ENCODE measurements at regions not wholly inside any gene's neighbourhood (a gene's known extent, or its start where the extent isn't known, plus 50 kb on each side); places are given as distances from the start of the nearest gene placed in this dataset.

DNA sequence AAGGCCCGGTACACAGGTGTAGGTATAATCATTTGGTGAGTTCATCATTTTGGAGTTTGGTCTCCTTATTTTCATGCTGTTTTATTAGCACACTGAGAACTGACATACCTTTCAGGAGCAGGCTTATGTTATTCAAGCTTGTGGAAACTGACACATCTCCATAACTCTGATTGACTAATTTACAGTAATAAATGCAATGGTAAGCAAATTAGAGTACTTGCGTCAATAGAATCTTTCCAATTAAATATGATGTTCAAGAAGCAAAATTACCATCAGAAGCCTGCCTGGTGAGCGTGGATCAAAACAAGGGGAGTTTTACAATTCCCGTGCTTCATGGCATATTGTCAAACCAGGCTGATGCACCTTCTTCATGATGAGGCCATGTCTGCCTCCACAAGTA lies 210.7 kb upstream of the GPRIN3 start:
- CTCF ChIA-PET = interaction anchor here (1.0 kb wide), 1 partner anchor 12 kb away, joined by 3 read pairs; no protein-coding TSS in a partner anchor
- Histone ChIP-seq H3K9ac (ENCODE audit: low read length) (no peak overlapping the region), H3K4me3 (ENCODE audit: control extremely low read depth in 1 of 5, extremely low read depth in 1 of 5, insufficient read depth in 1 of 5, low read depth in 2 of 5, low read length in 4 of 5) (no peak overlapping the region), H3K27ac (ENCODE audit: low read length in 2 of 2) (no peak overlapping the region), H3K27me3 (replicated peaks in 1 of 4; ENCODE audit: control extremely low read depth in 1 of 4, control insufficient read depth in 3 of 4, insufficient read depth in 4 of 4, low read length in 3 of 4) (no peaks in the 10 kb centered on the region), H3K36me3 (replicated peaks in 1 of 2; ENCODE audit: control extremely low read depth in 1 of 2, control insufficient read depth in 1 of 2, extremely low read depth in 1 of 2, insufficient read depth in 2 of 2, low read length in 1 of 2) (no peaks in the 10 kb centered on the region), H3K4me1 (ENCODE audit: control insufficient read depth in 2 of 2, insufficient read depth in 2 of 2, low read length in 2 of 2) (no peaks in the 10 kb centered on the region), H4K20me1 (ENCODE audit: control insufficient read depth, insufficient read depth, low read length, poor library complexity, severe bottlenecking) (no peaks in the 10 kb centered on the region), H2AFZ (ENCODE audit: insufficient read depth, low read depth, low read length, poor library complexity, severe bottlenecking) (no peak overlapping the region), H3K4me2 (replicated peaks; ENCODE audit: low read depth, low read length, poor library complexity, severe bottlenecking) (no peak overlapping the region), H3K9me3 (ENCODE audit: control extremely low read depth in 1 of 3, control insufficient read depth in 2 of 3, insufficient read depth in 1 of 3, low read length in 2 of 3) (no peaks in the 10 kb centered on the region), H3K79me2 (ENCODE audit: control insufficient read depth, insufficient read depth, low read length) (no peaks in the 10 kb centered on the region)
- Mint-ChIP-seq H3K27ac (no peak overlapping the region), H3K27me3 (peaks cover 9% of the 10 kb centered on the region), H3K4me3 (no peak overlapping the region), H3K4me1 (no peaks in the 10 kb centered on the region), H3K9me3 (ENCODE audit: insufficient read depth) (no peaks in the 10 kb centered on the region)
- DNase-seq (no peak), ATAC-seq (ENCODE audit: low read depth) (no peak)
- POLR2A ChIA-PET = no interaction called here
- TF ChIP-seq, protein P1, sequence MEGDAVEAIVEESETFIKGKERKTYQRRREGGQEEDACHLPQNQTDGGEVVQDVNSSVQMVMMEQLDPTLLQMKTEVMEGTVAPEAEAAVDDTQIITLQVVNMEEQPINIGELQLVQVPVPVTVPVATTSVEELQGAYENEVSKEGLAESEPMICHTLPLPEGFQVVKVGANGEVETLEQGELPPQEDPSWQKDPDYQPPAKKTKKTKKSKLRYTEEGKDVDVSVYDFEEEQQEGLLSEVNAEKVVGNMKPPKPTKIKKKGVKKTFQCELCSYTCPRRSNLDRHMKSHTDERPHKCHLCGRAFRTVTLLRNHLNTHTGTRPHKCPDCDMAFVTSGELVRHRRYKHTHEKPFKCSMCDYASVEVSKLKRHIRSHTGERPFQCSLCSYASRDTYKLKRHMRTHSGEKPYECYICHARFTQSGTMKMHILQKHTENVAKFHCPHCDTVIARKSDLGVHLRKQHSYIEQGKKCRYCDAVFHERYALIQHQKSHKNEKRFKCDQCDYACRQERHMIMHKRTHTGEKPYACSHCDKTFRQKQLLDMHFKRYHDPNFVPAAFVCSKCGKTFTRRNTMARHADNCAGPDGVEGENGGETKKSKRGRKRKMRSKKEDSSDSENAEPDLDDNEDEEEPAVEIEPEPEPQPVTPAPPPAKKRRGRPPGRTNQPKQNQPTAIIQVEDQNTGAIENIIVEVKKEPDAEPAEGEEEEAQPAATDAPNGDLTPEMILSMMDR (IDR thresholded peaks at IDR 0.05) = no peak
- no peak for TF ChIP-seq EZH2 (IDR thresholded peaks at IDR 0.05; ENCODE audit: borderline replicate concordance, insufficient read depth, low read depth, low read length, poor library complexity, severe bottlenecking)
- intact Hi-C loops (cut with micrococcal nuclease) = no loop called here
- no CpG with 5 or more reads among the region's 4 CpGs for WGBS (ENCODE audit: insufficient coverage)

DNA sequence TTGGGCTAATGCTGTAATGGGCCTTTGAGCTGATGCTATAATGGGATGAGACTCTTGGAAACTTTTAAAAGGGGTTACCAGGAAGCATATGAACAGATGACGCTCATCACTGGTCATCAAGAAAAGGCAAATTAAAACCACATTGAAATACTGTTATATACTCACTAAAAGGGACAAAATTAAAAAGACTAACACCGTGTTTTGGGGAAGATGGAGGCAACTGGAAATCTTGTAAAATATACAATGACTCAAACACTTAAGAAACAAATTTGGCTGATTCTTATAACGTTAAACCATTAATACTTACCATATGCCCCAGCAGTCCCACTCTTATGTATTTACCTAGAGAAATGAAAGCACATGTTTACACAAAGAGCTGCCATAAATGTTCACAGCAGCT lies 207.2 kb upstream of the GPRIN3 start:
- Histone ChIP-seq H3K4me2 (replicated peaks; ENCODE audit: low read depth, low read length, poor library complexity, severe bottlenecking) (no peak overlapping the region), H3K27ac (ENCODE audit: low read length in 2 of 2) (no peak overlapping the region), H2AFZ (ENCODE audit: insufficient read depth, low read depth, low read length, poor library complexity, severe bottlenecking) (no peak overlapping the region), H3K9me3 (ENCODE audit: control extremely low read depth in 1 of 3, control insufficient read depth in 2 of 3, insufficient read depth in 1 of 3, low read length in 2 of 3) (no peaks in the 10 kb centered on the region), H3K79me2 (ENCODE audit: control insufficient read depth, insufficient read depth, low read length) (no peaks in the 10 kb centered on the region), H3K9ac (ENCODE audit: low read length) (no peak overlapping the region), H4K20me1 (ENCODE audit: control insufficient read depth, insufficient read depth, low read length, poor library complexity, severe bottlenecking) (no peaks in the 10 kb centered on the region), H3K4me3 (ENCODE audit: control extremely low read depth in 1 of 5, extremely low read depth in 1 of 5, insufficient read depth in 1 of 5, low read depth in 2 of 5, low read length in 4 of 5) (no peak overlapping the region), H3K27me3 (replicated peaks in 1 of 4; ENCODE audit: control extremely low read depth in 1 of 4, control insufficient read depth in 3 of 4, insufficient read depth in 4 of 4, low read length in 3 of 4) (no peaks in the 10 kb centered on the region), H3K4me1 (ENCODE audit: control insufficient read depth in 2 of 2, insufficient read depth in 2 of 2, low read length in 2 of 2) (no peaks in the 10 kb centered on the region), H3K36me3 (replicated peaks in 1 of 2; ENCODE audit: control extremely low read depth in 1 of 2, control insufficient read depth in 1 of 2, extremely low read depth in 1 of 2, insufficient read depth in 2 of 2, low read length in 1 of 2) (no peaks in the 10 kb centered on the region)
- peaks cover 6% of the 10 kb centered on the region for H3K27me3 Mint-ChIP-seq
- no peak for DNase-seq
- intact Hi-C loops (cut with micrococcal nuclease) = no loop called here
- no peak for ATAC-seq (ENCODE audit: low read depth)
- H3K4me1 Mint-ChIP-seq = no peaks in the 10 kb centered on the region
- TF ChIP-seq EZH2 (IDR thresholded peaks at IDR 0.05; ENCODE audit: borderline replicate concordance, insufficient read depth, low read depth, low read length, poor library complexity, severe bottlenecking) = no peak
- TF ChIP-seq, protein P1 (IDR thresholded peaks at IDR 0.05) = no peak
- no CpG with 5 or more reads among the region's 3 CpGs for WGBS (ENCODE audit: insufficient coverage)
- H3K27ac Mint-ChIP-seq = no peak overlapping the region
- H3K4me3 Mint-ChIP-seq = no peak overlapping the region
- CTCF ChIA-PET = interaction anchor here (0.6 kb wide), 1 partner anchor 27 kb away, joined by 3 read pairs; no protein-coding TSS in a partner anchor
- no peaks in the 10 kb centered on the region for H3K9me3 Mint-ChIP-seq (ENCODE audit: insufficient read depth)
- POLR2A ChIA-PET = no interaction called here
